Naive B cell (primary cell): ENCODE measurements at regions not wholly inside any gene's neighbourhood (a gene's known extent, or its start where the extent isn't known, plus 50 kb on each side); places are given as distances from the start of the nearest gene placed in this dataset.

Experiments used
- ATAC-seq, 2 donors: fragments of 150-1000 bp; cut with Tn5 transposase; 2 replicates each; pipeline ENCODE4 v1.10.0; 2021; ENCODE audit warnings: low read depth in 2 of 2, mild to moderate bottlenecking in 2 of 2, moderate library complexity in 2 of 2
- DNase-seq: peaks from one replicate; pipeline ENCODE4 v3.0.0; 2022
- H3K27ac Mint-ChIP-seq, 6 donors: one replicate each; pipeline ENCODE4 v1.8.0; 2020 to 2022; ENCODE audit warnings: mild to moderate bottlenecking in 6 of 6, mixed read lengths in 6 of 6, moderate library complexity in 5 of 6, inconsistent platforms in 2 of 6
- H3K27me3 Mint-ChIP-seq, 3 donors: one replicate each; pipeline ENCODE4 v1.8.0; 2021 to 2022; ENCODE audit warnings: mixed read lengths in 3 of 3, mild to moderate bottlenecking in 1 of 3
- H3K36me3 Mint-ChIP-seq, 2 donors: one replicate each; pipeline ENCODE4 v1.8.0; 2020 to 2022; ENCODE audit warnings: mixed read lengths in 2 of 2, inconsistent platforms in 1 of 2, mild to moderate bottlenecking in 1 of 2
- H3K4me1 Mint-ChIP-seq, 3 donors: one replicate each; pipeline ENCODE4 v1.8.0; 2020 to 2022; ENCODE audit warnings: mixed read lengths in 3 of 3, inconsistent platforms in 1 of 3, mild to moderate bottlenecking in 1 of 3, moderate library complexity in 1 of 3
- H3K4me3 Mint-ChIP-seq, 8 donors: one replicate each; pipeline ENCODE4 v1.8.0; 2020 to 2022; ENCODE audit warnings: mild to moderate bottlenecking in 8 of 8, mixed read lengths in 8 of 8, moderate library complexity in 8 of 8, inconsistent platforms in 2 of 8
- H3K9me3 Mint-ChIP-seq, 7 donors: one replicate each; pipeline ENCODE4 v1.8.0; 2020 to 2022; ENCODE audit warnings: mixed read lengths in 7 of 7, mild to moderate bottlenecking in 5 of 7, inconsistent platforms in 2 of 7, moderate library complexity in 1 of 7

DNA sequence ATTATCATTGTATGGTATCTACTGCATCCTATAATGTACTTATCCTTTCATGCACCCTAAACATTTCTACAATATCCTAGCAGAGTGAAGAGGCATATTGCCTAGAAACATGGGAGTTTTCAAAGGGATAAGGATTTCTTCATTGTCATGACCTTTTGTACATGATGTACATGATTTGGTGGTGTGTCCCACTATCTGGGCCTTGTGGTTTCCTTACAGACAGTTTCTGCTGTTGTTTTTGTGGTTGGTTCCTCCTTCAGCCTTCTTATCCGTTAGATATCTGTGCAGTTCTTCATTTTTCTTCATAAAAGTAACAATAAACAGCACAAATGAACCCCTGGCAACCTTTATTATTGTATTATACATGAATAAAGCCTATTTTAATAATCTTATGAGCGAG is 70.4 kb upstream of the BACH1 start:
- DNase-seq (no peak), ATAC-seq (no peak)
- Mint-ChIP-seq H3K4me1 (peaks cover 7 to 17% (median 9%) of the 10 kb centered on the region in 3 donors), H3K36me3 (peaks cover 5 to 7% of the 10 kb centered on the region in 2 donors), H3K4me3 (no peak overlapping the region), H3K9me3 (peaks cover 2 to 10% (median 4%) of the 10 kb centered on the region in 7 donors), H3K27ac (peak overlapping the region in 1 of 6 donors; percentile 30), H3K27me3 (no peaks in the 10 kb centered on the region)

DNA sequence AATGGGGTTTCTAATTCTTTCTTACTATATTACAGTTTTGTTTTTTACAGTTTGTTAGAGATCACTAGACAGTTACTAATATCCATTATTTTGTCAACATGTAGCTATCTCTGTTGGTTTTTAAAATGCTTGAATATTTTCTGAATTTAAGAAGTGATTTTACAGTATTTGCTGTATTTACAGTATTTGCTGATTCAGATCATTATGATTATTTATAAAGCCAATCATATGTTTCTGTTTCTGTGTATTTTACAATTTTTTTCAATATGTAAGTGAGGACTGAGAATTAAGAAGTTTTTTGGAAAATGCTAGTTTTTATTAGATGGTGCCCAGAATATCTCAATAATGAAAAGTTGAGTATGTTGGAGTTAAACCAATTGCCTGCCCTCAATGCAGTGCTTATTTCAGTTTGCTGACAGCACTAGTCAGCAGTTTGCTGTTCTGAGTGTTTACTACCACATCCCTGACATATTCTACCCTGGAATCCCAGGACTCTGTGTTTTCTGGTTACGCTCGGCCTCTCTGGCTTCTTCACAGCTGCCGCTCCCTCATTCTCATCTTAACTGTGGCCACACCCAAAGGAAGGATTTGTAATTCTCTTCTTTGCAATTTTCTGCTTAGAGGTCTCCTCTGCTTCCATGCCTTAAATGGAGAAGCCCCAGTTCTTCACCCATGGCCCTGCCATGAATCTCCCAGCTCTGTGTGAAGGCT is 68.0 kb upstream of the BACH1 start:
- H3K9me3 Mint-ChIP-seq, result peaks cover 0 to 2% (median 0%) of the 10 kb centered on the region in 7 donors
- no peak for ATAC-seq
- H3K4me1 Mint-ChIP-seq, result peaks cover 16 to 36% (median 21%) of the 10 kb centered on the region in 3 donors

DNA sequence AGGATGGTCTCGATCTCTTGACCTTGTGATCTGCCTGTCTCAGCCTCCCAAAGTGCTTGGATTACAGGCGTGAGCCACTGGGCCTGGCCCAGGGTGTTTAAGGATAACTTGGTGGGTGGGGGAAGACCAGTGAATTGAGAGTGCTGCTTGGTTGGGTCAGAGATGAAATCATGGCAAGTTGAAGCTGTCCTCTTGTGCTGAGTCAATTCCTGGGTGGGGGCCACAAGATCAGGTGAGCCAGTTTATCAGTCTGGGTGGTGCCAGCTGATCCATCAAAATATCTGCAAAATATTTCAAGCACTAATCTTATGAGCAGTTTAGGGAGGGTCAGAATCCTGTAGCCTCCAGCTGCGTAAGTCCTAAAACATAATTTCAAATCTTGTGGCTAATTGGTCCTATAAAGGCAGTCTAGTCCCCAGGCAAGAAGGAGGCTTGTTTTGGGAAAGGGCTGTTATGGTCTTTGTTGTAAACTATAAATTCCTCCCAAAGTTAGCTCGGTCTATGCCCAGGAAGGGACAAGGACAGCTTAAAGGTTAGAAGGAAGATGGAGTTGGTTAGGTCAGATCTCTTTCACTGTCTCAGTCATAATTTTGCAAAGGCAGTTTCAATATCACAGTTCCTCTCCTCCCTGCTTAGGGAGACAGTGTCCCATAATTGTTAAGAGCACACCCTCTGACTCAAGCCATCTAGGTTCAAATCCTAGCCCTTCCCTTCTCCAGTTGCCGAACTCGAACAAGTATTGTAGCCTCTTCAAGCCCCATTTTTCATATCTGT is 66.8 kb upstream of the BACH1 start:
- Mint-ChIP-seq H3K36me3 (no peaks in the 10 kb centered on the region), H3K4me1 (peaks cover 24 to 44% (median 33%) of the 10 kb centered on the region in 3 donors), H3K27me3 (no peaks in the 10 kb centered on the region), H3K27ac (peak overlapping the region in 5 of 6 donors; percentile 15 to 93 (median 88)), H3K9me3 (peaks cover 0 to under 1% (median 0%) of the 10 kb centered on the region in 7 donors), H3K4me3 (no peak overlapping the region)
- DNase-seq (no peak), ATAC-seq (no peak)

More for the DNA sequence above, 68.0 kb upstream of the BACH1 start:
- Mint-ChIP-seq H3K36me3 (no peaks in the 10 kb centered on the region), H3K4me3 (no peak overlapping the region), H3K27ac (peak overlapping the region in 3 of 6 donors; percentile 44 to 90 (median 88)), H3K27me3 (no peaks in the 10 kb centered on the region)
- DNase-seq, result no peak

DNA sequence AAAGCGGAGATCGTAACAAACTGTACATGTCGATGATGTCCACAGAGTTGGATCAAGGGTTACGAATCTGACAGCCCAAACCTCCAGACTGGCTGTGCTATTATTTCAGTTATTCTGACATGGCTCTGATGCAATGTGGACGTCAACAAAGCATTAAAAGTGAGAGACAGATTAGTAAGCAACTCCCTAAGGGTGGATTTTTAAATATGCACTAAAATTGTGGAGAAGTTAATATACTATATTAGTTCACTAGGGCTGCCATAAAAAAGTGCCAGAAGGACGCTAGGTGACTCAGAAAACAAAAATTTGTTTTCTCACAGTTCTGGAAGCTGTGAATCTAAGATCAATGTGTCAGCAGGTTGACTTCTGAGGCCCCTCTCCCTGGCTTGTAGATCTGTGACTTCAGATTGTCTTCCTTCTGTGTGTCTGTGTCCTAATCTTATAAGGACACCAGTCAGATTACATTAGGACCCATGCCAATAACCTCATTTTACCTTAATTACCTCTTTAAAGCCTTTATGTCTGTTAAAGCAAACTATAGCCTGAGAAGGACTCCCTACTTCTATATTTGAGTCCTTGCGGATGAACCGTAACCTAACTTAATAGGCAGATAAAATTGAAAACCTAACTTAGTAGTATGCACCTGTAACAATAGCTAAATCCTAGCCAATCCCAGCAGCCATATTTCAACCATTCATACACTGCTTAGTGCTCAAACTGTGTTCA is 66.0 kb upstream of the BACH1 start:
- no peaks in the 10 kb centered on the region for H3K9me3 Mint-ChIP-seq
- no peak for DNase-seq
- peak overlapping the region in 1 of 8 donors; percentile 41 for H3K4me3 Mint-ChIP-seq
- no peaks in the 10 kb centered on the region for H3K36me3 Mint-ChIP-seq
- peak overlapping the region in 4 of 6 donors; percentile 88 to 94 (median 91) for H3K27ac Mint-ChIP-seq
- peaks cover 31 to 47% (median 38%) of the 10 kb centered on the region in 3 donors for H3K4me1 Mint-ChIP-seq
- ATAC-seq, result no peak
- no peaks in the 10 kb centered on the region for H3K27me3 Mint-ChIP-seq

DNA sequence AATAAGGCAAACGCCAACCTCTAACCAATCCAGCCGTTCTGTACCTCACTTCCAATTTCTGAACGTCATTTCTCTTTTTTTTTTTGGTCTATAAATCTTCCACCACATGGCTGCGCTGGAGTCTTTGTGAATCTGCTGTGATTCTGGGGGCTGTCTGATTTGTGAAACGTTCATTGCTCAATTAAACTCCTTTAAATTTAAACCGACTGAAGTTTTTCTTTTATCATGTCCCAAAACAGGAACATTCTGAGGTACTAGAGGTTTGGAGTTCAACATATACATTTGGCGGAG is 65.5 kb upstream of the BACH1 start:
- Mint-ChIP-seq H3K27me3 (no peaks in the 10 kb centered on the region), H3K36me3 (no peaks in the 10 kb centered on the region), H3K4me3 (peak overlapping the region in 6 of 8 donors; percentile 2 to 57 (median 33)), H3K27ac (peak overlapping the region; percentile 12 to 94 (median 89)), H3K9me3 (no peaks in the 10 kb centered on the region), H3K4me1 (peaks cover 34 to 50% (median 43%) of the 10 kb centered on the region in 3 donors)
- ATAC-seq, result peak; percentile 60 to 64
- DNase-seq, result peak; percentile 24

DNA sequence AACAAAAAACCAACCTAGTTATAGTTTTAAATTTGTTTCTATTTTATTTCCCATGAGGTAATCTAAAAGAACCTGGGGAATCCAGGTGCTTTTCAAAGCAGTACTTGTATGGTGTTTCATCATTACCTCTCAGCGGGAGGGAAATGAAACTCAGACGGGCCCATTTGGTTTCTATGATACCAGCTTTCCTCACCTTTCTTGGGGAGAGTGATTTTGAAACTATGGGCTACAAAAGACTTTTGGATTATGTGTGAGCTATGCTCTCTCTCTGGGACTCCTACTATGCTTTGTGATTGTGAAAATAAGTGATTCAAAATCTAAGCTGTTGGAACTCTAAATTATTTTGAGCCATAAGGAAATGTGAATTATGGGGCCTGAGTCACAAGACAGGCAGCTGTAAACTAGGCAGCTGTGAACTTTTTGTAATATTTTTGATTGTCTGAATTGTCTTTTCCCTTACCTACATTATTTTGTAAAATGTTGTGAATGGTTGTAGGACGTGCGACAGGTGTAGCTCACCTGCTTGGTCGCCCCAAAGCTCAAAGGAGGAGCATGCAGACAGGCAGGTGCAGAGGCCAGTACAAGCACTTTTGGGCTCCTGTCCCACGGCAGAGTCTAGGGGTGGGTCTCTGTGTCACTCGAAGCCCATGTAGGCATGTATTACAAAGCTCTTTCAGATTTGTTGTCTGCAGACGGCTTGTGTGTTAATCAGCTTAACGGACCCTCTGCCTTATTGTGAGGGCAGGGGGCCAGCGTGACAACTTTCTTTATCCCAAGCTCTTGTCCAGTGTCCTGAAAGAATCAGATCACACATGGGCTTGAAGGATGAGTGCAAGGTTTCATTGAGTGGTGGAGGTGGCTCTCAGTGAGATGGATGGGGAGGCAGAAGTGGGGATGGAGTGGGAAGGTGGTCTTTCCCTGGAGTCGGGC is 64.8 kb upstream of the BACH1 start:
- H3K36me3 Mint-ChIP-seq, result no peaks in the 10 kb centered on the region
- peak overlapping the region in 2 of 8 donors; percentile 4 to 41 for H3K4me3 Mint-ChIP-seq
- peak overlapping the region; percentile 12 to 94 (median 89) for H3K27ac Mint-ChIP-seq
- ATAC-seq, result peak; percentile 89 to 91
- peak; percentile 41 for DNase-seq
- peaks cover 38 to 51% (median 43%) of the 10 kb centered on the region in 3 donors for H3K4me1 Mint-ChIP-seq
- H3K27me3 Mint-ChIP-seq, result no peaks in the 10 kb centered on the region
- H3K9me3 Mint-ChIP-seq, result no peaks in the 10 kb centered on the region

DNA sequence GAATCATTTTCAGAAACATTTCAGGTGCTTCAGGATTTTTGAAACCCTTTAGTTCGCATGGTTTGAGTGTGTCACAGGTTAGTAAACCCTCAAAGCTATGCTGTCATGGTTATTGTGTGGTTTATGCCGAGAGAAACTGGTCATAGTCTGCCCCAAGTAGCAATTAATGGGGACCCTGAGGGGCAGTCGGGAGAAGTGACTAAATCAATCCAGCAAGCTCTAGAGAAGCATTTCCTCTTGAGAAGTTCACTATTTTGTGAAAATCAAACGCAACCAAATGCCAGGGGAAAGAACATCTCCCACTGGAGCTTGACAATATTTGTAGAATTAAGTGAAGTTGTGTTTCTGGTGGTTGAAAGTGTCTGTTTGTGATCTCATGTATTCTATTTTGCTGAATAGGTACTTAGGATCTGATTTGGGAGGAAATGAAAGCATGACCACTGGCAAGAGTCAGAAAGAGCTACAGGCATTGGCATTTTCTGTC is 63.0 kb upstream of the BACH1 start:
- Mint-ChIP-seq H3K9me3 (peaks cover 0 to 5% (median 0%) of the 10 kb centered on the region in 7 donors), H3K4me1 (peaks cover 40 to 54% (median 43%) of the 10 kb centered on the region in 3 donors), H3K36me3 (no peaks in the 10 kb centered on the region), H3K27ac (peak overlapping the region in 4 of 6 donors; percentile 1 to 90 (median 32)), H3K4me3 (peak overlapping the region in 1 of 8 donors; percentile 9), H3K27me3 (no peaks in the 10 kb centered on the region)
- ATAC-seq (no peak), DNase-seq (no peak)

DNA sequence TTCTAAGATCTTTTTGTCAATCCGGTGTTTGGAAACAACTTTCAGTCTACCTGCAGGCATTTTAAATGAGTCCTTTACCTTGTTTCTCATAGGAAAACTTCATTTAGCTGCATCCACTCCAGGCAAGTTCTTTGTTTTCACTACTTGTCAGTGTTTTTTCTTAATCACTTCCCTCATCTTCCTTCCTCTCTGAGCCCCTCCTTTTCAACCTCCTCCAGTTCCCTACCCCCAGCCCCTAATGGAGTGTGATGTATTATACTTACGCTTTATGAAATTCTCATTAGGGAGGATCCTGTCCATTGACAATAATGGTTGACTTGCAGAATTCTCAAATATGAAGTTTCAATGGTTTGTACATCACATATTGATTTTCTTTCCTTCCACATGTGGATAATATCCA is 62.5 kb upstream of the BACH1 start:
- DNase-seq (no peak), ATAC-seq (no peak)
- Mint-ChIP-seq H3K9me3 (peaks cover 0 to 5% (median 0%) of the 10 kb centered on the region in 7 donors), H3K36me3 (no peaks in the 10 kb centered on the region), H3K27me3 (no peaks in the 10 kb centered on the region), H3K4me3 (no peak overlapping the region), H3K27ac (peak overlapping the region in 3 of 6 donors; percentile 26 to 90 (median 56)), H3K4me1 (peaks cover 40 to 54% (median 43%) of the 10 kb centered on the region in 3 donors)

DNA sequence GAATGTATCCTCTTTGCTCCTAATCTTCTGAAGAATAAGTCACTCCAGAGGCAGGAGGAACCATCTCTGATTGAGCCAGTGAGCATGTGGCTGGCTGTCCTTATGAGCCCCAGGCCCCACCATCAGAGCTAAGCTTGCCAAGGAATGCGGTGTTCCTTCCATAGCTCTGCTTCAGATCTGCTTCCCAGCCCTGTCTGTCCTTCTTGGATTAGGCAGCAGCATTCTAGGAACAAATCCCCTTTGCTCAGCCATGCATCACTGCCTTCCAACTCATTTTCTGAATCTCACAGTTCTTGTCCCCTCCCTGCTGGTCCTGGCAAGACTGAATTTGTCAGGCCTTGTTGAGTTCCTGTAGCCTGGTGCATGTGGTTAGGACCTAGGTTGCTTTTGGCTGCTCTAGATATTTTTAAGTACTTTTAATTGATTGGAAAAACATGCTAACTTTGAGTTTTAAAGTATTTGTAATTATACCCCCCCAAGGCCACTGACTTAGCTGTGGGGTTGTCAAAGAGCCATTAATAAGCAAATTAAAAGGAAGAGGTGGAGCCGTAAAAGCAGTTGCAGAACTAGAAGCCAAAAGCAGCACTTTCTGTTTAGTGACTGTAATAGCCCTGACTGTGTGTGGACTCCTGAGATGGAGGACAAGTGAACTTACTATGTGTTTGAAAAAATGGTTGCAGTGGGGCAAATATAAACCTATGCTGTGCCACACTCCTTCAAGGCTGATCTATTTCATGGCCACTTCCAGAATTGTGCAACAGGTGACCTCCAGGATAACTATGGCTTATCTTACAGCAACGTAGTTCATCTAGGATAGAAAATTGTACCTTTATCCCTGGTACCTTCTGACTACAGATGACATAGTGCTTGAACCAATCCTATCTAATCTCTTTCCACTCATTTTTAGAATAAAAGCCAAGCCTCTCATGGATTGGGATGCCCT is 61.3 kb upstream of the BACH1 start:
- Mint-ChIP-seq H3K36me3 (no peaks in the 10 kb centered on the region), H3K27me3 (no peaks in the 10 kb centered on the region), H3K4me1 (peaks cover 40 to 54% (median 43%) of the 10 kb centered on the region in 3 donors), H3K9me3 (peaks cover 0 to 5% (median 0%) of the 10 kb centered on the region in 7 donors), H3K4me3 (peak overlapping the region in 1 of 8 donors; percentile 2), H3K27ac (peak overlapping the region in 2 of 6 donors; percentile 20 to 90)
- ATAC-seq (peak in 1 of 2 donors; percentile 13), DNase-seq (no peak)

DNA sequence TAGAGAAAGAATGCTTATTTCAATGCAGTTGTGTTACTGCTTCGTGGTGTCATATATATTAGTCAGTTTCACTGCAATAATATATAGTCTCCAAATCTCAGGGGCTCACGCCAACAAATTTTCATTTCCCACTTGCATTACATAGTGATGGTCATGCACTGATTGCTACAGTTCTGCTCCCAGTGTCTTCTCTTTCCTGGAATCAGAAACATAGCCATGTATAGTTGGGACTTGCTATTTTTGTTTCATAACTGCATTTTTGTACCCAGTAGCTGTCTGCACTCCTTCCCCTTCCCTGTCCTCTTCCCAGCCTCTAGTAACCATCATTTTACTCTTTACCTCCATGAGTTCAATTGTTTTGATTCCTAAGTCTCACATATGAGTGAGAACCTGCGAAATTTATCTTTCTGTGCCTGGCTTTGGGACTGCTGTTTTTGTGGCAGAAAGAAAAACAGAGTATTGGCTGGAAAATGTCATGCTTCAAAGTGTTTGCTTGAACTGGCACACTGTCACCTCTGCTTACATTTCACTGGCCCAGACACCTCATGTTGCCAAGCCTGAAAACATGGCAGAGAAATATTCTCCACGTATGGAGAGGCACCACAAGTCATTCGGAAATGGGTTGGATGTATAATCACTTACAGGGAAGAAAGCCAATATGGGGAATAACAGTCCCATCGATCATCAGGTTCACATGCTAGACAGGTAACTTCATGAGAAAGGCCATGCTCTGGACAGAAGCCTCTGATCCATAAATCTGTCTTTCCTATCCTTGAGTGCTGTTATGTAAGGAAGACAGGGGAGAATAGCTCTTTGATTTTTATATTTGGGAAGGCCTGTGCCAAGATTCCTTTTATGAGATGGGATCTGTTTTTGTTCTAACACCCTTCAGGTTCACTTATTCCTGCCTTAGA is 60.4 kb upstream of the BACH1 start:
- no peak for ATAC-seq
- peak overlapping the region in 1 of 6 donors; percentile 16 for H3K27ac Mint-ChIP-seq
- H3K4me3 Mint-ChIP-seq, result peak overlapping the region in 1 of 8 donors; percentile 2
- H3K4me1 Mint-ChIP-seq, result peaks cover 35 to 49% (median 39%) of the 10 kb centered on the region in 3 donors
- no peaks in the 10 kb centered on the region for H3K27me3 Mint-ChIP-seq
- no peaks in the 10 kb centered on the region for H3K36me3 Mint-ChIP-seq
- peaks cover 0 to 5% (median 0%) of the 10 kb centered on the region in 7 donors for H3K9me3 Mint-ChIP-seq
- DNase-seq, result no peak

DNA sequence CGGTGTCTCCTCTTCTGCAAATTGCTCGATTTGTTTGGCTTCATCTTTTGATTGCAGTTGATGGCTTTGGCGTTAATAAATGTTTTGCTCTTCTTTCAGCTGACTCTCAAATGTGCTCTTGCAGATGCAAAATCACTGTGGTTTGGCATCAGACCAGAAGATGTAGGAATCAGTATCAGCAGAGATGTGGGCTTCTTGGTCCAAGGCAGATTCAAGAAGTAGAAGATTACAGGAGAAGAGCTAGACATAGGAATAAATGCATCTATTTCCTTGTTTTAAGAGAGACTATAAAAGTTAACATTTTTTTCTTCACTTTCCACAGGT is 59.8 kb upstream of the BACH1 start:
- peak overlapping the region in 2 of 6 donors; percentile 16 to 41 for H3K27ac Mint-ChIP-seq
- no peak for ATAC-seq
- H3K27me3 Mint-ChIP-seq, result no peaks in the 10 kb centered on the region
- peaks cover 31 to 43% (median 33%) of the 10 kb centered on the region in 3 donors for H3K4me1 Mint-ChIP-seq
- no peak for DNase-seq
- H3K9me3 Mint-ChIP-seq, result peaks cover 0 to 5% (median 0%) of the 10 kb centered on the region in 7 donors
- H3K36me3 Mint-ChIP-seq, result no peaks in the 10 kb centered on the region
- no peak overlapping the region for H3K4me3 Mint-ChIP-seq
